Gastroesophageal sphincter (tissue), 4 donors: ENCODE measurements at regions not wholly inside any gene's neighbourhood (a gene's known extent, or its start where the extent isn't known, plus 50 kb on each side); places are given as distances from the start of the nearest gene placed in this dataset.

Source experiments
- ATAC-seq: fragments of 150-250 bp; one replicate; pipeline ENCODE4 v1.9.1; 2016; ENCODE audit warnings: mild to moderate bottlenecking, moderate library complexity
- H3K27ac ChIP-seq, 4 donors: fragments of 200-600 bp; sonication (generic) in 3 of 4; 1 replicate in 3 of 4; 2 replicates in 1 of 4; pipeline ENCODE4 v1.5.1; 2016 to 2019
- H3K27me3 ChIP-seq: fragments of 200-600 bp; sonication (generic); one replicate; pipeline ENCODE4 v1.5.1; 2019
- H3K36me3 ChIP-seq, 2 donors: fragments of 200-600 bp; sonication (generic); one replicate each; pipeline ENCODE4 v1.5.1; 2019; ENCODE audit warnings: control low read depth in 1 of 2
- H3K4me1 ChIP-seq, 3 donors: fragments of 200-600 bp; sonication (generic); 1 replicate in 2 of 3; 2 replicates in 1 of 3; pipeline ENCODE4 v1.5.1; 2016 to 2019; ENCODE audit warnings: control low read depth in 2 of 3
- H3K4me3 ChIP-seq, 2 donors: fragments of 200-600 bp; sonication (generic); one replicate each; pipeline ENCODE4 v1.5.1; 2019; ENCODE audit warnings: mild to moderate bottlenecking in 1 of 2, moderate library complexity in 1 of 2
- H3K9me3 ChIP-seq, 3 donors: fragments of 200-600 bp; sonication (generic); one replicate each; pipeline ENCODE4 v1.5.1; 2017 to 2019; ENCODE audit warnings: control low read depth in 2 of 3
- EP300 ChIP-seq: sonication (generic); formaldehyde crosslinking; IDR thresholded peaks from one replicate; pipeline ENCODE4 v1.6.1; 2017; ENCODE audit warnings: antibody characterized with exemption, mild to moderate bottlenecking
- POLR2A ChIP-seq, 2 donors: fragments of 450-650 bp; IDR thresholded peaks; one replicate each; pipeline ENCODE4 v1.6.1; 2017; ENCODE audit warnings: antibody characterized with exemption in 2 of 2, mild to moderate bottlenecking in 2 of 2, moderate library complexity in 1 of 2
- POLR2AphosphoS5 ChIP-seq: sonication (generic); formaldehyde crosslinking; IDR thresholded peaks from one replicate; pipeline ENCODE4 v1.6.1; 2017; ENCODE audit warnings: antibody characterized with exemption
- WGBS, 2 donors: methylation state at CpG; one replicate each; pipeline ENCODE4 v1.1.5; 2018; ENCODE audit warnings: low coverage in 1 of 2; 5-methylcytosine and 5-hydroxymethylcytosine counted together
- TF ChIP-seq, protein P1 (sequence below), 4 experiments: fragments of 200-600 bp in 2 of 4; fragments of 450-650 bp in 2 of 4; sonication (generic) in 1 of 4; IDR thresholded peaks; one replicate each; pipeline ENCODE4 v1.5.1; 2017 to 2019; ENCODE audit warnings: antibody characterized with exemption in 4 of 4, mild to moderate bottlenecking in 2 of 4, moderate library complexity in 2 of 4

DNA sequence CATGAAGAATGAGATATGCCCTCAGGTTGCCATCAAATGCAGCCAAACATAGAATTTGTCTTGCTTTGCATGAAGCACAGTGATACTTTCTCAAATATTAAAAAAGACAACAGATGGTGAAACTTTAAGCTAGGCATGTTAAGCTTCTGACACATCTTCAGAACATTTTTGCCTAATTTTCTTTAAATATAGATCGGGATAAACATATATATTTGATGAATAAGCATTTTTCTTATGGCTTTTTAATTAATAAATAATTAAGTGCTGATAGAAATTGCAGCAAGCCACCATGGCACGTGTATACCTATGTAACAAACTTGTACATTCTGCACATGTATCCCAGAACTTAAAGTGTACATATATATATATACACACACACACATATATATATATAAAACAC lies 831.2 kb upstream of the PCDH10 start:
- Histone ChIP-seq H3K4me1 (no peaks in the 10 kb centered on the region), H3K27ac (no peak overlapping the region), H3K9me3 (no peaks in the 10 kb centered on the region), H3K27me3 (no peaks in the 10 kb centered on the region), H3K36me3 (no peaks in the 10 kb centered on the region), H3K4me3 (no peak overlapping the region)
- no peak for ATAC-seq
- WGBS, 2 donors = 56 to 72% methylated on average over 2 of the region's 2 CpGs
- TF ChIP-seq EP300 (no peak), POLR2A (IDR thresholded peaks at IDR 0.05) (no peak), POLR2AphosphoS5 (no peak)
- TF ChIP-seq, protein P1, sequence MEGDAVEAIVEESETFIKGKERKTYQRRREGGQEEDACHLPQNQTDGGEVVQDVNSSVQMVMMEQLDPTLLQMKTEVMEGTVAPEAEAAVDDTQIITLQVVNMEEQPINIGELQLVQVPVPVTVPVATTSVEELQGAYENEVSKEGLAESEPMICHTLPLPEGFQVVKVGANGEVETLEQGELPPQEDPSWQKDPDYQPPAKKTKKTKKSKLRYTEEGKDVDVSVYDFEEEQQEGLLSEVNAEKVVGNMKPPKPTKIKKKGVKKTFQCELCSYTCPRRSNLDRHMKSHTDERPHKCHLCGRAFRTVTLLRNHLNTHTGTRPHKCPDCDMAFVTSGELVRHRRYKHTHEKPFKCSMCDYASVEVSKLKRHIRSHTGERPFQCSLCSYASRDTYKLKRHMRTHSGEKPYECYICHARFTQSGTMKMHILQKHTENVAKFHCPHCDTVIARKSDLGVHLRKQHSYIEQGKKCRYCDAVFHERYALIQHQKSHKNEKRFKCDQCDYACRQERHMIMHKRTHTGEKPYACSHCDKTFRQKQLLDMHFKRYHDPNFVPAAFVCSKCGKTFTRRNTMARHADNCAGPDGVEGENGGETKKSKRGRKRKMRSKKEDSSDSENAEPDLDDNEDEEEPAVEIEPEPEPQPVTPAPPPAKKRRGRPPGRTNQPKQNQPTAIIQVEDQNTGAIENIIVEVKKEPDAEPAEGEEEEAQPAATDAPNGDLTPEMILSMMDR (IDR thresholded peaks at IDR 0.05) = no peak

DNA sequence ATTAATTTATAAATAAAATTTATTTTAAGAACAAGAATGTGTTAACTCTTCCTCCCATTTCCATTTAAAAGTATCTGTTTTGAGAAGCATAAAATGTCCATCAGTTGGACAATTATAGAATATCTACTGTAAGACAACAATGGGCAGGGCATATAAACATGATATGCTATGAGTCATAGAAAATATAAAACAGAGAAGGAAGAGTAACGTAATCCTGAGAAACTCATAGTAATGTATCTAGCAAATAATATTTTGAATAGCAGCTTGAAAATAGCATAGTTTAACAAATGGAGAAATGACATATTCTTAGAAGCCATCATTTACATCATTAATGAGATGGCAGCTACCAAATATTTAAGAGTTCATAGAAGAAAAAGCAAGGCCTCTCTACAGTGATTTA lies 820.3 kb upstream of the PCDH10 start:
- 56 to 80% methylated on average over 1 of the region's 1 CpG for WGBS, 2 donors
- Histone ChIP-seq H3K36me3 (no peaks in the 10 kb centered on the region), H3K27me3 (no peaks in the 10 kb centered on the region), H3K9me3 (no peaks in the 10 kb centered on the region), H3K27ac (no peak overlapping the region), H3K4me1 (no peaks in the 10 kb centered on the region), H3K4me3 (no peak overlapping the region)
- TF ChIP-seq POLR2AphosphoS5 = no peak
- TF ChIP-seq POLR2A (IDR thresholded peaks at IDR 0.05) = no peak
- no peak for TF ChIP-seq EP300
- TF ChIP-seq, protein P1 (IDR thresholded peaks at IDR 0.05) = no peak
- ATAC-seq = no peak

DNA sequence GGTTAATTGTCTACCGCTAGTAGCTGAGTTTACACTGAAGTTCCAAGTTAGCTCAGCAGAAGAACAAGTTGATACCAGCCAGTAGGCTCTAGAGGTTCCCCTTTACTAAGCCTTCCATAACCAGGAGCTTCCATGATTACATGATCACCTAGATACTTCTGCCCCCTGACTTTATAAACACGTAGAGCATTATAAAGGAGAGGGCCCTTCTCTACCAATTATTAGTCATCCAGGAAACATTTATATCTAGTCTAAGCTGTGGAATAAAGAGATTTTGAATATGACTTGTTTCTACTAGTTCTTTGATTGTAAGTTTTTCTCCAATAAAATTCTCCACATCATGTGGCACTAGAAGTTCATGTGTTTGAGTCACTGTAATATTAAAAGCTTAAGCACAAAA lies 818.1 kb upstream of the PCDH10 start:
- no peak for ATAC-seq
- no peaks in the 10 kb centered on the region for H3K9me3 ChIP-seq
- 83 to 97% methylated on average over 2 of the region's 2 CpGs for WGBS, 2 donors

DNA sequence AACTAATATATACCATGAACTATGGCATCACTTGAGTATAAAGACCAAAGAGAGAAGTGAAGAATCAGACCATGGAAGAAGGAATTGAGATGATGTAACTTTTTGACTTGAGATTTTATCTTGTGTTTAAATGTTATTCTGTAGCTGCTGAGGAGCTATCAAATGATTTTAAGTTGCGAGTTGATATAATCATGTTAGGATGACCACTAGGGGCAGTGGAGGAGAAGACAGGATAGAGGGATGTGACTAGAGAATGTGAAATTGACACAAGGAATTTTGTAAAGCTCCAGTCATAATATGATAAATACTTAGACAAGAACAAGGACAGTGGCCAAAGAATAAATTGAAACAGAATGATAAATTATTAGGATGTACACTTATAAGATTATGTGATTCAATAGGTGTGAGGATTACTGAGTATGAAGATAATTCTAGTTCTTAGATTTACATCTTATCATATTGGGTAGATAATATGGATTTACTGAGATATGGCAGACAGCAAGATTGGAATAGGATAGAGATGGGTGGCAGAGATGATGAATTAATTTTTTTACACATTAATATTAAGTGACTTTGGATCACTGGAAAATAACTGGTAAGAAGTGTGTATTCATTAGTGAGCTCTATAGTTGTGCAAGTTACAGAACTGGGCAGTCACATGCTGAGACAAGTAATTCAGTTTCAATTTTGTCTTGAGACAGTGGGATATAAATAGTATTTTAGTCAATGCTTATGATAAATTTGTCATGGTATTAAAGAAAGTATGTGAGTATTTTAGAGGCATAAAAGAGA lies 816.0 kb upstream of the PCDH10 start:
- WGBS, 2 donors = 57 to 92% methylated on average over 1 of the region's 1 CpG
- no peaks in the 10 kb centered on the region for H3K4me1 ChIP-seq
- H3K9me3 ChIP-seq = no peaks in the 10 kb centered on the region
- no peaks in the 10 kb centered on the region for H3K27me3 ChIP-seq
- H3K36me3 ChIP-seq = no peaks in the 10 kb centered on the region
- H3K4me3 ChIP-seq = no peak overlapping the region
- TF ChIP-seq, protein P1 (IDR thresholded peaks at IDR 0.05) = no peak
- TF ChIP-seq POLR2A (IDR thresholded peaks at IDR 0.05) = no peak
- no peak for TF ChIP-seq EP300
- no peak for TF ChIP-seq POLR2AphosphoS5
- H3K27ac ChIP-seq = no peak overlapping the region
- ATAC-seq = no peak

More for the DNA sequence above, 818.1 kb upstream of the PCDH10 start:
- Histone ChIP-seq H3K4me1 (no peaks in the 10 kb centered on the region), H3K27ac (no peak overlapping the region), H3K36me3 (no peaks in the 10 kb centered on the region), H3K27me3 (no peaks in the 10 kb centered on the region), H3K4me3 (no peak overlapping the region)
- no peak for TF ChIP-seq POLR2A (IDR thresholded peaks at IDR 0.05)
- no peak for TF ChIP-seq POLR2AphosphoS5
- TF ChIP-seq, protein P1 (IDR thresholded peaks at IDR 0.05) = no peak
- TF ChIP-seq EP300 = no peak

DNA sequence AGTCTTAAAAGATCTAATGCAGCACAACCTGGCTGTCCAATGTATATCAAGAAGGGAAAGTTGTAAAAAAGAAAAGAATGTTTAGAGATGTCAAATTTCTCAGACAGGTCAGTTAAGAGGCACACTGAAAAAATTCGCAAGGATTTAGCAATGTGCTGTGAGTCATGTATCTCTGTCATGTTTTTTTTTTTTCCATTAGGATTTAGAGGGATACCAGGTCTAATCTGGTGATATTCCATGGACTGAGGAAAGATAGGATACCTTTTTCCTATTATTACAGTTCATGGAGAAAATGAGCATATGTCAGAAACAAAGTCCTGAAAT lies 815.4 kb upstream of the PCDH10 start:
- H3K27ac ChIP-seq = no peak overlapping the region
- no peak overlapping the region for H3K4me3 ChIP-seq
- H3K36me3 ChIP-seq = no peaks in the 10 kb centered on the region
- TF ChIP-seq POLR2A (IDR thresholded peaks at IDR 0.05) (no peak), EP300 (no peak), POLR2AphosphoS5 (no peak)
- TF ChIP-seq, protein P1 (IDR thresholded peaks at IDR 0.05) = no peak
- 33 to 60% methylated on average over 1 of the region's 1 CpG for WGBS, 2 donors
- H3K9me3 ChIP-seq = no peaks in the 10 kb centered on the region
- H3K27me3 ChIP-seq = no peaks in the 10 kb centered on the region
- no peak for ATAC-seq
- no peaks in the 10 kb centered on the region for H3K4me1 ChIP-seq
